ENCODE measurements at regions not wholly inside any gene's neighbourhood (a gene's known extent, or its start where the extent isn't known, plus 50 kb on each side); places are given as distances from the start of the nearest gene placed in this dataset.

GRCh38 chr3:27575499-27575898, 91.3 kb upstream of the SLC4A7 start:
- TF ChIP-seq, protein P1, sequence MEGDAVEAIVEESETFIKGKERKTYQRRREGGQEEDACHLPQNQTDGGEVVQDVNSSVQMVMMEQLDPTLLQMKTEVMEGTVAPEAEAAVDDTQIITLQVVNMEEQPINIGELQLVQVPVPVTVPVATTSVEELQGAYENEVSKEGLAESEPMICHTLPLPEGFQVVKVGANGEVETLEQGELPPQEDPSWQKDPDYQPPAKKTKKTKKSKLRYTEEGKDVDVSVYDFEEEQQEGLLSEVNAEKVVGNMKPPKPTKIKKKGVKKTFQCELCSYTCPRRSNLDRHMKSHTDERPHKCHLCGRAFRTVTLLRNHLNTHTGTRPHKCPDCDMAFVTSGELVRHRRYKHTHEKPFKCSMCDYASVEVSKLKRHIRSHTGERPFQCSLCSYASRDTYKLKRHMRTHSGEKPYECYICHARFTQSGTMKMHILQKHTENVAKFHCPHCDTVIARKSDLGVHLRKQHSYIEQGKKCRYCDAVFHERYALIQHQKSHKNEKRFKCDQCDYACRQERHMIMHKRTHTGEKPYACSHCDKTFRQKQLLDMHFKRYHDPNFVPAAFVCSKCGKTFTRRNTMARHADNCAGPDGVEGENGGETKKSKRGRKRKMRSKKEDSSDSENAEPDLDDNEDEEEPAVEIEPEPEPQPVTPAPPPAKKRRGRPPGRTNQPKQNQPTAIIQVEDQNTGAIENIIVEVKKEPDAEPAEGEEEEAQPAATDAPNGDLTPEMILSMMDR (IDR thresholded peaks at IDR 0.05), result no peak
- H3K27ac ChIP-seq, result no peak overlapping the region
- H3K9me3 ChIP-seq, result no peaks in the 10 kb centered on the region
- no peak for ATAC-seq
- no peak for DNase-seq
- no peak overlapping the region for H3K4me3 ChIP-seq
- H3K4me1 ChIP-seq, result no peaks in the 10 kb centered on the region
- intact Hi-C loops (cut with DNase I), result no loop called here
- H3K27me3 ChIP-seq, result no peaks in the 10 kb centered on the region
- H3K36me3 ChIP-seq, result no peaks in the 10 kb centered on the region

DNA sequence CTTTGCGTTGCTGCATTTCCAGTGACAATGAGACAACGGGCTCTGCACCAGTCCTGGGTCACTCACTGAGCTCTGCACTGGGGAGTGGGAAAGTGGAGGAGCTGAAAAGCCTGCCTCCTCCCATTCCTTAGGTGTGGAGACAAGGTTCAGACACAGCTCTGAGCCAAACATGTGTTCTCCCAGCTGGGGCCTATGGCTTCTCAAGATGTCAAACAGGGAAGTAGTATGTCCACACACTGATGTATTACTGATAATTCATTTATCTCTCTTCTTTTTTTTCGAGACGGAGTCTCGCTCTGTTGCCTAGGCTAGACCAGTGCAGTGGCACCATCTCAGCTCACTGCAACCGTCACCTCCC, 90.2 kb upstream of the SLC4A7 start:
- Histone ChIP-seq H3K36me3 (no peaks in the 10 kb centered on the region), H3K27ac (no peak overlapping the region), H3K4me1 (no peaks in the 10 kb centered on the region), H3K27me3 (no peaks in the 10 kb centered on the region), H3K4me3 (no peak overlapping the region), H3K9me3 (no peaks in the 10 kb centered on the region)
- DNase-seq, result no peak
- TF ChIP-seq, protein P1 (IDR thresholded peaks at IDR 0.05), result no peak
- intact Hi-C loops (cut with DNase I), result no loop called here
- ATAC-seq, result no peak

- H3K9me3 ChIP-seq, result no peaks in the 10 kb centered on the region
- ATAC-seq (no peak), DNase-seq (no peak)
- intact Hi-C loops (cut with DNase I), result no loop called here
- no peaks in the 10 kb centered on the region for H3K36me3 ChIP-seq
- no peaks in the 10 kb centered on the region for H3K27me3 ChIP-seq
- H3K4me3 ChIP-seq, result no peak overlapping the region
- H3K4me1 ChIP-seq, result no peaks in the 10 kb centered on the region
- no peak overlapping the region for H3K27ac ChIP-seq
- TF ChIP-seq, protein P1 (IDR thresholded peaks at IDR 0.05), result no peak
Measured at GRCh38 chr3:27573780-27574437, 89.7 kb upstream of the SLC4A7 start.

DNA sequence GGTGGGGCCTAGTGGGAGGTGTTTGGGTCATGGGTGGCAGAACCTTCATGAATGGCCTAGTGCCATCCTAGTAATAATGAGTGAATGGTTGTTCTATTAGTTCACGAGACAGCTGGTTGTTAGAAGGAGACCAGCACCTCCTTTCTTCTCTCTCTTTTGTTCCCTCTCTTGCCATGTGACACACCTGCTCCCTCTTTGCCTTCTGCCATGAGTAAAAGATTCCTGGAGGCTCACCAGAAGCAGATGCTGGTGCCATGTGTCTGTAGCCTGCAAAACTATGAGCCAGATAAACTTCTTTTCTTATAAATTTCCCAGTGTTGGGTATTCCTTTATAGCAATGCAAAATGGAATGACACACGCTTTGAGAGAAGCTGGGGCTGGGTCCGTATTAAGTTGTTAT, 89.0 kb upstream of the SLC4A7 start:
- H3K9me3 ChIP-seq, result no peaks in the 10 kb centered on the region
- ATAC-seq (no peak), DNase-seq (no peak)
- no peak overlapping the region for H3K4me3 ChIP-seq
- TF ChIP-seq, protein P1 (IDR thresholded peaks at IDR 0.05), result no peak
- no peaks in the 10 kb centered on the region for H3K36me3 ChIP-seq
- no peaks in the 10 kb centered on the region for H3K4me1 ChIP-seq
- H3K27ac ChIP-seq, result no peak overlapping the region
- intact Hi-C loops (cut with DNase I), result no loop called here
- no peaks in the 10 kb centered on the region for H3K27me3 ChIP-seq

- Histone ChIP-seq H3K36me3 (no peaks in the 10 kb centered on the region), H3K9me3 (no peaks in the 10 kb centered on the region), H3K27ac (no peak overlapping the region), H3K27me3 (no peaks in the 10 kb centered on the region), H3K4me1 (no peaks in the 10 kb centered on the region), H3K4me3 (no peak overlapping the region)
- TF ChIP-seq, protein P1 (IDR thresholded peaks at IDR 0.05), result no peak
- ATAC-seq (no peak), DNase-seq (no peak)
- intact Hi-C loops (cut with DNase I), result no loop called here
Measured at GRCh38 chr3:27571345-27571744, 87.2 kb upstream of the SLC4A7 start.
